Nephron progenitor cell (in vitro differentiated cells): ENCODE measurements at regions not wholly inside any gene's neighbourhood (a gene's known extent, or its start where the extent isn't known, plus 50 kb on each side); places are given as distances from the start of the nearest gene placed in this dataset.

Source experiments
- DNase-seq: peaks from one replicate; pipeline ENCODE4 v3.0.0; 2021
- H3K27ac Mint-ChIP-seq: 2 replicates; pipeline ENCODE4 v1.8.0; 2021; ENCODE audit warnings: mild to moderate bottlenecking, moderate library complexity, mixed read lengths
- H3K27me3 Mint-ChIP-seq: 2 replicates; pipeline ENCODE4 v1.8.0; 2021; ENCODE audit warnings: mild to moderate bottlenecking, low read depth, mixed read lengths; ENCODE audit not compliant: poor library complexity
- H3K36me3 Mint-ChIP-seq: 2 replicates; pipeline ENCODE4 v1.8.0; 2021; ENCODE audit warnings: low read depth, mixed read lengths
- H3K4me1 Mint-ChIP-seq: 2 replicates; pipeline ENCODE4 v1.8.0; 2021; ENCODE audit warnings: mixed read lengths
- H3K4me3 Mint-ChIP-seq: 2 replicates; pipeline ENCODE4 v1.8.0; 2021; ENCODE audit warnings: mild to moderate bottlenecking, moderate library complexity, mixed read lengths
- H3K9me3 Mint-ChIP-seq: 2 replicates; pipeline ENCODE4 v1.8.0; 2021; ENCODE audit warnings: mild to moderate bottlenecking, moderate library complexity, mixed read lengths
- TF ChIP-seq, protein P1 (sequence below): fragments of 200-600 bp; sonication (generic); IDR thresholded peaks from 2 replicates; pipeline ENCODE4 v1.5.0; 2021; ENCODE audit warnings: antibody characterized with exemption

DNA sequence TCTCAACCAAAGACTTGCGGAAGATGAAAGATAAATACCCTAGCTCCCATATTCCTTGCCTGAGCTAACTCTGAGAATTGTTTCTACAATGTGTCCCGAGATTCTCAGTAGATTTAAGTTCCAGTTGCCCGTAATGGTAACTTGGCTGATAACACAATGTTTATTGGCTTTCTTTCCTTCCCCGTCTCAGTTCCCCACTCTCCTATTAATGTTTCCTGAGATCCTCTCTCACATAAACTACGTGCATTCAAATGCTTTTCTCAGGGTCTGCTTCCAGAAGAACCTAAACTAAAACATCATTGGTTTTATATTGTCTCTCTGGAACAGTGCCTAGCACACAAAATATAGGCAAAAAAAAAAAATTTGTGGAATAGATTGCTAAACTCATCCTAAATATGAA is 794.2 kb upstream of the ADGRL2 start:
- H3K36me3 Mint-ChIP-seq = no peaks in the 10 kb centered on the region
- no peak for DNase-seq
- no peak overlapping the region for H3K4me3 Mint-ChIP-seq
- H3K4me1 Mint-ChIP-seq = peaks cover 16% of the 10 kb centered on the region
- no peak overlapping the region for H3K27ac Mint-ChIP-seq
- H3K9me3 Mint-ChIP-seq = peaks cover 7% of the 10 kb centered on the region
- TF ChIP-seq, protein P1, sequence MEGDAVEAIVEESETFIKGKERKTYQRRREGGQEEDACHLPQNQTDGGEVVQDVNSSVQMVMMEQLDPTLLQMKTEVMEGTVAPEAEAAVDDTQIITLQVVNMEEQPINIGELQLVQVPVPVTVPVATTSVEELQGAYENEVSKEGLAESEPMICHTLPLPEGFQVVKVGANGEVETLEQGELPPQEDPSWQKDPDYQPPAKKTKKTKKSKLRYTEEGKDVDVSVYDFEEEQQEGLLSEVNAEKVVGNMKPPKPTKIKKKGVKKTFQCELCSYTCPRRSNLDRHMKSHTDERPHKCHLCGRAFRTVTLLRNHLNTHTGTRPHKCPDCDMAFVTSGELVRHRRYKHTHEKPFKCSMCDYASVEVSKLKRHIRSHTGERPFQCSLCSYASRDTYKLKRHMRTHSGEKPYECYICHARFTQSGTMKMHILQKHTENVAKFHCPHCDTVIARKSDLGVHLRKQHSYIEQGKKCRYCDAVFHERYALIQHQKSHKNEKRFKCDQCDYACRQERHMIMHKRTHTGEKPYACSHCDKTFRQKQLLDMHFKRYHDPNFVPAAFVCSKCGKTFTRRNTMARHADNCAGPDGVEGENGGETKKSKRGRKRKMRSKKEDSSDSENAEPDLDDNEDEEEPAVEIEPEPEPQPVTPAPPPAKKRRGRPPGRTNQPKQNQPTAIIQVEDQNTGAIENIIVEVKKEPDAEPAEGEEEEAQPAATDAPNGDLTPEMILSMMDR = no peak
- no peaks in the 10 kb centered on the region for H3K27me3 Mint-ChIP-seq

DNA sequence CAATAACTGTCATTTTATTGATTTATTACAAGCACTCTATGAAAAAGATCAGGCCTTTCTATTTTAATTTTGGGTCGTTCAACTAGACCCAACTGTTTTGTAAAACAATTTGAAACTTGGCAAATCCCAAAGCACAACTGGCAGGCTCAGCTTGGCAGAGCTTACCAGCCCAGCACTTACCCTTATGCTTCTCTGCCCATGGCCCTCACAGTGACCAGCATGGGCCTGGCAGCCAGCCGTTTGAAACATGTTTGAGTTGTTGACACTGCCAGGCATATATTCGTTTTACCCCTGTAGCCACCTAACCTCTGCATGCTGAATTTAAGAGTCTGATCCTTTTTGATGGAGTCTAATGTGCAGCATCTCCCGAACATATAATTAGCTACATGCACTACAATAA is 796.7 kb upstream of the ADGRL2 start:
- H3K9me3 Mint-ChIP-seq = peaks cover 18% of the 10 kb centered on the region
- no peak overlapping the region for H3K4me3 Mint-ChIP-seq
- TF ChIP-seq, protein P1 = no peak
- no peak overlapping the region for H3K27ac Mint-ChIP-seq
- H3K27me3 Mint-ChIP-seq = no peaks in the 10 kb centered on the region
- DNase-seq = no peak
- H3K4me1 Mint-ChIP-seq = peaks cover 14% of the 10 kb centered on the region
- H3K36me3 Mint-ChIP-seq = peaks cover 5% of the 10 kb centered on the region

- Mint-ChIP-seq H3K4me1 (peaks cover 6% of the 10 kb centered on the region), H3K9me3 (no peaks in the 10 kb centered on the region), H3K4me3 (no peak overlapping the region), H3K36me3 (no peaks in the 10 kb centered on the region), H3K27me3 (no peaks in the 10 kb centered on the region), H3K27ac (no peak overlapping the region)
- TF ChIP-seq, protein P1 = no peak
- DNase-seq = no peak
These were observed 805.8 kb upstream of the ADGRL2 start for GRCh38 chr1:80994934-80995333.

GRCh38 chr1:80994038-80994437 is 806.7 kb upstream of the ADGRL2 start:
- Mint-ChIP-seq H3K9me3 (no peaks in the 10 kb centered on the region), H3K36me3 (no peaks in the 10 kb centered on the region), H3K4me1 (peaks cover 6% of the 10 kb centered on the region), H3K27me3 (no peaks in the 10 kb centered on the region), H3K27ac (no peak overlapping the region), H3K4me3 (no peak overlapping the region)
- DNase-seq = no peak
- TF ChIP-seq, protein P1 = no peak

DNA sequence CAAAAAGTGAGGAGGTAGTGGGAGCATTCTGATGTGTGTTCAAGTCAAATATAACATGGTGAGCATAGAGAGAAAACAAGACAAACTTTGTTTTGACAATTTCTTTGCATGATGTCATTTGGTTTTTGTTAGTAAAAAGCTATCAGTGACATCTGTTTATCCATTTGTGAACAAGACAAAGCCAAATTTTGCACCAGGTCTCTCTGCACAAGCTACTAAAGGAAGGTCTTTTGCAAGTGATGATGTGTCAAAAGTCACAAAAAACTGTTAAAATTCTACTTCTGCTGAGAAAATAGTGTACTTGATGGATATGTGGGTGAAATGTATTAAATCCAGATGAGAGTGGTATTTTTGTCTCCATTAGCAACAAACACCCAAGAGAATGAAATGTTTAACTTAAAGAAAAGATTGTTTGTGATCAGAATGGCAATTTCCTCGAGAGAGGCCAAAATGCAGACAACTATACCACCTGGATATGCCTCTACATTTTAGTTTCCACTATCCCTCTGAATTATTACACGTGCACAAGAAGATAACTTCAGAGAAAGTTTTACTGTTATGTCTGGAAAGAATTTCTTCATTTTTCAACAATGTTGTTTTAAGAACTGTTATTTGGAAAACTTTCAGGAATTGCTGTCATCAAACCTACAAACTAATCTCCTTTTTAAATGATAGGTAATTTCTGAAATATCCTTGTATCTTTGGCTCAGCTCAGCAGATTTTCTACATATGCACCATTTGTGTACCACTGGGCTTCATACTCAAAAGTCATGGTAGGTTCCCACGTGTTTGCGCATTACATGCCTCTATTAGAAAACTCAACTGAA is 807.4 kb upstream of the ADGRL2 start:
- Mint-ChIP-seq H3K4me3 (no peak overlapping the region), H3K27me3 (no peaks in the 10 kb centered on the region), H3K4me1 (peaks cover 6% of the 10 kb centered on the region), H3K36me3 (no peaks in the 10 kb centered on the region), H3K9me3 (no peaks in the 10 kb centered on the region), H3K27ac (no peak overlapping the region)
- TF ChIP-seq, protein P1 = no peak
- DNase-seq = no peak

DNA sequence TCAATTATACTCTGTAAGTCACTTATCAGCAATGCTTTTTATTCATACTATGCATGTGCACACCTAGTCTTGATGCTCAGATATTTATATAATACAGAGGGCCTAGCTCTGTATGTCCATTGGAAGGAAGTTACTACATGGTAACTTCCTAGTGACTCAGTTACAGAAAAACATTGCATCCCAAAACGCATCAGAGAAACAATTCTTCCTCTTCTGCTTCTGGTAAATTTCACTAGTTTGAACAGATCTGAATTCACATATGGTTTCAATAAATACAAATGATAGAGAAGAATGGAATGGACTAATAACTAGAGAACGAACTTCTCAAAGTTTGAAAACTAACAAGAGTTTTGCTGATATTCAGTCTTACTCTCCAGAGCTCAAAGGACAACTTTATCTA is 811.3 kb upstream of the ADGRL2 start:
- Mint-ChIP-seq H3K27ac (no peak overlapping the region), H3K4me3 (no peak overlapping the region), H3K9me3 (no peaks in the 10 kb centered on the region), H3K4me1 (no peaks in the 10 kb centered on the region), H3K27me3 (no peaks in the 10 kb centered on the region), H3K36me3 (no peaks in the 10 kb centered on the region)
- DNase-seq = no peak
- TF ChIP-seq, protein P1 = no peak
